ENCODE measurements at regions not wholly inside any gene's neighbourhood (a gene's known extent, or its start where the extent isn't known, plus 50 kb on each side); places are given as distances from the start of the nearest gene placed in this dataset.

DNA sequence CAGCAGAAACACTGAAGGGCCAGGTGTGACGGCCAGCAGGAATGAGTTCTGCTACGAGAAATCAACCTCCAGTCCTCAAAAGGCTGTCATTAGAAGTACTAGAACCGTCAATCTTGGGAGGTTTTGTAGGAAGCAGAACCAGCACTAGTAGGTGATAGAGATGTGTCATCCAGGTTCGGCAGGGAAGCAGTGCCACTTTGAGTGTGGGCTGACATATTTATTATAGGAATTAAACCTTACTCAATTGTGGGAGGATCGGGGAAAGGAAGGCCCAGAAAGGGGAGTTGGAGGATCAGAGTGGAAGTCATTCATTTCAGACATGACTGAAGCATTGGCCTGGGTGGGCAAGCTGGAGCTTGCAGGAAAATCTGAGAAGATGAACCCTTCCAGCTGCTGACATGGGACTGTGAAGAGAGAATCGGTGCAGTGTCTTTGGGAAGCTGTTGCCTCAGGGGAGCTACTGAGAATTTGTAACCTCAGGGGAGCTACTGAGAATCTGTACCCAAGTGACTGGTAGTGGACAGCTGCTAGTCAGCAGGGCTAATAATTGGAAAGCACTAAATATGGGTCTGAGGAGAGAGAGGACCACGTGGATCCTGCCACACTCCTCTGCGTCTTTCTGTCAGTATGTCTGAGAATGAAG is 177.4 kb downstream of the SPRY1 start:
- DNase-seq, result no peak

DNA sequence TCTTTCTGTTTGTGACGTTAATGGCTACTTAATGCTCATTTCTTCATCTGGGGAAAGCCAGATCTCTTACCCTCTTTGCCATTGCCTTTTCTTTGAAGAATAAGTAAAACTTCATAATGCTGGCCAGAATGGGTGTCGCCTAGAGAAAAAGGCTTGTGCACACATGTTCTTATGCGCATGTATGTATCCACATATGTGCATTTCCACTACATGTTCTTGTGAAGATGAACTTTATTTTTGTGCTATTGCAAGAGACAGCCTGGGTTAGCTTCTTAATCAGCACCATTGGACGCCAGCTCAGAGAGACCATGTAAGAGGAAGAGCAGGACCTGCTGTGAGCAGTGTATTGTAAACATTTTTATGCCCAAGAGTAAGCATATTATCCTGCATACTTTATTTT is 178.7 kb downstream of the SPRY1 start:
- DNase-seq, result no peak

DNA sequence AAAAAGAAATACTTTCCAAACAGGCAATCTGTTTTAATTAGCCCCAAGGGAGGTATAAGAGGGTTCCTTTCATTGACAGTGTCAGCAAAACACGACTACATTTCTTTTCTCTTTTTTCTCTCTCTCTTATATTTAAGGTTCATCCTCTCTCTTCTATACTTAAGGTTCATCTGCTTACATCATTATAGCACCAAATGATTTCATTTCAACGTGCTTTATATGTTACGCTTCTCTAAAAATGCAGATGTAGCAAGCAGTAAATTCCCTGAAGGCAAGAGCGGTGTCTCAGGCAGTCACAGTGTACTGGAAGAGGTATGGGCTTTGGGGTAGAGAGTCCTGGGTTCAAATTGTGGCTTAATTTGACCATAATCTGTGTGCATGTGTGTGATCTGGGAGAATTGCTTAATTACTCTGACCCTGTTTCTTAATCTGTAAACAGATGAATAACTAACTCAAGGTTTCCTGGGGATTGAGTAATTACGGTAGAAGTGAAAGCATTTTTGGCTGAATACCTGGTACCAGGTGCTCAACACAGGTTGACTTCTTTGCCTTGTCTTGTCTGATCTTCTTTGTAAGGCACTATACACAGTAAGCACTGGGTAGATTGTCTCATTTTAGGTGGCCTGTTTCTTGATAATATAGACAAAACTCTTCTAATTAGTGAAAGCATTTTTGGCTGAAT is 180.8 kb downstream of the SPRY1 start:
- no peak for DNase-seq

DNA sequence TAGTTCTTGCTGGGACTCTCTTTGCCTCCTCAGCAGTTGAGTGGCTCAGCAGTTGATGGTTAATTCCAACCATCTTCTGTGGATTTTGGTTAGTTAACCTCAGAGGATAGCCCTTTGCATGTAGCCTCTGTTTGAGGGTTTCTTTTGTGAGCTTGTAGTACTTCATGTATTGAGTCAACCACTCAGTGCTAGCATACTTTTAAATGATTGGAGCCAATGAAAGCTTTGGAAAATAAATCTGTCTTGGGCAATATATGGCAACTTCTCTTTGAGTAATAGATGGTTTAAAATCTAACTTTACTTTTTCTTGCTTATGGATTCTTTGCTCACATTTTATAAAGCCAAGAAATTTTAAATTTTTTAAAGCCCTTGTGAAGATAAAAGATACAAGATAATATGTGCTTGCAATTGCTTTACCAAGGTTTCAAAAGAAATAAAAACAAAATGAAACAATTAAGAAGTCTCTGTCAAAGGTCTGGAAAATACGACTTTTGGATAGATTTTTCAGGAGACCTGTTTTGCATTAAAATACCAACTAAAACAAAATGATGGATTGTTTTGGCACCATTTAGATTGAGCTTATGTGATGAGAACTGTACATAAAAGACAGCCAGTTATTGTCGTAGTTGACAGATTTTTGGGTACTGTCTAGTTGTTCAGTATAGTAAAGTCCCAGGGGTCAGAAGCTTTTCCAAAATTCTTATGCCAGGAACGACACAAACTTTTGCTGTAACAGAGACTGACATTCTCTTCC is 181.9 kb downstream of the SPRY1 start:
- DNase-seq, result no peak

GRCh38 chr4:123579961-123580360 is 183.4 kb downstream of the SPRY1 start:
- no peak for DNase-seq

GRCh38 chr4:123580981-123581664 is 184.5 kb downstream of the SPRY1 start:
- no peak for DNase-seq

DNA sequence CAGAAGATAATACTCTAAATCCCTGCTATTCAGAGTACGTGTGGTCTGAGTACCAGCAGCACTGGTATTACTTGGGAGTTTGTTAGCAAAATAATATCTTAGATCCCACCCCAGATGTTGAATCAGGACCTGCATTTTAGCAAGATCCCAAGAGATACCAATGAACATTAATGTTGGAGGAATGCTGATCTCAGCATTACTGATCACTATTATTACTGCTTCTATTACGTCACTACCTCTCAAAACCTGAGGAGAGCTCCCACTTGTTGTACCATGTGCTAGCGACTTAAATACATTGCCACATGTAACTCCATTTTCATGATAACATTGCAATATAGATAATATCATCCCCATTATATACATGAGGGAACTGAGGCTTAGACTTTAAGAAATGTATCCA is 185.2 kb downstream of the SPRY1 start:
- DNase-seq, result no peak

DNA sequence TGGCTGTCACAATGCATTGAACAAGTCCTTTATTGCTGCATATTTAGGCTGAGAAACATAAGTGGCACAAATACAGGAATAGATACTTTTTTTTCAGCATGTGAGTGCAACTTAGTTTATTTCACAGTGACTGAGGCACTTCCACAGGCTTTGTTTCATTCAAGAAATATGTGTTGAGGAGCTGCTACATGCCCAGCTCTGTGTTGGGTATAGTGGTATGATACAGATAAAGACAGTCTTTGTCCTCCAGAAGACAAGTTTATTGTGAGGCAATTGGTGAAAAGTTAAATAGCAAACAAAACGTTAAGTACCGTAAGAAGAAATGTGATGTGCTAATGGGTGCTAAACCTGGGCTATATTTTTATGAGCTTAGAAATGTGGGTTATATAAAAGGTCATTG is 186.4 kb downstream of the SPRY1 start:
- no peak for DNase-seq

GRCh38 chr4:123585111-123585510 is 188.5 kb downstream of the SPRY1 start:
- no peak for DNase-seq

DNA sequence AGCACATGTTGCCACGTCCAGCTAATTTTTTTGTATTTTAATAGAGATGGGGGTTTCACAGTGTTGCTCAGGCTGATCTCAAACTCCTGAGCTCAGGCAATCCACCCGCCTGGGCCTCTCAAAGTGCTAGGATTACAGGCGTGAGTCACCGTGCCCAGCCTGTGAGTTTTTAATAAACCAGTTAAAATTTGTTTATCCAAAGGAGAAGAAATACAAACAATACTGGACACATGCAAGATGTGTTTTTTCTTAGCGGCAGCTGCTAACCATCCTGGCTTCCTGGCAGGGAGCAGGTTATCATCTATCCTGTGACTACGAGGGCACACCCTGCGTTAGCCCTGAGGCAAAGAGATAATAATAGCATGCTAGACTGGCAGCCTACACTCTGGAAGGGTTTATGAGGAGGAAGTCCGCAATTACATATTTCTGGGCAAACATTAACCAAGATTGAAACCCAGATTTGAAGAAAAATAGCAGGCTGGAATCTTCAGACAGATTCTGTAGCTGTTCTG is 191.4 kb downstream of the SPRY1 start:
- DNase-seq, result no peak

GRCh38 chr4:123588631-123589241 is 192.1 kb downstream of the SPRY1 start:
- no peak for DNase-seq

GRCh38 chr4:123589301-123589700 is 192.7 kb downstream of the SPRY1 start:
- no peak for DNase-seq

GRCh38 chr4:123591875-123592274 is 195.3 kb downstream of the SPRY1 start:
- no peak for DNase-seq

GRCh38 chr4:123593655-123594054 is 197.1 kb downstream of the SPRY1 start:
- DNase-seq, result no peak

DNA sequence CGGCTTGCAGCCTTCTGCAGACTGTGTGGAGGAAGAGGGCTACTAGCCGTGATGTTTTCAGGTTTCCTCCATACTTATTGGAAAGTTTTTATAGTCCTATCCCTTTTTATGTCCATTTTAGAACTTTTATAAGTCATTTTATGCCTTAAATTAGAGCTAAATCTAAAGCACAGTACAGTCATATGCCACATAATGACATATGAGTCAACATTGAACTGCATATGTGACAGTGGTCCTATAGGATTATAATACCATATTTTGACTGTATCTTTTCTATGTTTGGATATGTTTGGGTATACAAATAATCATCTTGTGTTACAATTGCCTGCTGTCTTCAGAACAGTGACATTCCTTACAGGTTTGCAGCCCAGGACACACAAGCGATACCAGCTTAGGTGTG is 200.2 kb downstream of the SPRY1 start:
- no peak for DNase-seq

- no peak for DNase-seq
These were observed 201.0 kb downstream of the SPRY1 start for GRCh38 chr4:123597586-123597985.

- DNase-seq, result no peak
These were observed 201.7 kb downstream of the SPRY1 start for GRCh38 chr4:123598331-123598730.

DNA sequence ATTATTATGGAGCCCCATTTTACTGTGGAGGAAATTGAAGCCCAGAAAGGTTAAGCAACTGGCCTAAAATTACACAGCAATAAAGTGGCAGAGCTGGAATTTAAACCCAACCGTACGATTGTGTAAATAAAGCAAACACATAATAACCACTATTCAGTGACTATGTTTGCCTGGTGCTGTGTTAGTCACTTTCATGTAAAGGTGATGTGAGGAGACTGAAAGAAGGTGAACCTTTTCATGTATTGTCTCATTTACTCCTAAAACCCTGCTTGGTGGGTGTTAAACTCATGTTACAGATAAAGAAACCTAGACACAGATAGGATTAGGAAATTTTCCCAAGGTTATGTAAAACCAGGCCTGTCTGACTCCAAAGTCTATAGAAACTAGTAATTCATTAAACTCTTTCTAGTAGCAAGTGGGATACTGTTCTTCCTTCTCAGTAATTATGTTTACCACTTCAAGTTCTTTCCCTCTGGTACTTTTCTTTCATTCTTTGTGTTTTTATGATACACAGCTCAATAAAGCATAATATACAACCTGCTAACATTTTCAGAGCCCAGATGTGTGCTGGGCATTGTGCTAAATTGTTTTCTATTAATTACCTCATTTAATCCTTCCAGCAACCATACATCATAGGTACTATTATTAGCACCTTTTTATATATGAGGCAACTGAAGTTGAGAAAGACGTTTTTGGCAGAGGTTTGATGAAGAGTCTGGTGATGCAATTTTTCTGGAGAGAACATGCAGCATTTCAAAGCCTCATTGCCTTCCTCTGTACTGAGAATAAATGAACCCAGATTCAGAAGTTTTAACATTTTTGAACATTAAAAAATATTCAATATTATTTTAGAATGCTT is 202.7 kb downstream of the SPRY1 start:
- no peak for DNase-seq

DNA sequence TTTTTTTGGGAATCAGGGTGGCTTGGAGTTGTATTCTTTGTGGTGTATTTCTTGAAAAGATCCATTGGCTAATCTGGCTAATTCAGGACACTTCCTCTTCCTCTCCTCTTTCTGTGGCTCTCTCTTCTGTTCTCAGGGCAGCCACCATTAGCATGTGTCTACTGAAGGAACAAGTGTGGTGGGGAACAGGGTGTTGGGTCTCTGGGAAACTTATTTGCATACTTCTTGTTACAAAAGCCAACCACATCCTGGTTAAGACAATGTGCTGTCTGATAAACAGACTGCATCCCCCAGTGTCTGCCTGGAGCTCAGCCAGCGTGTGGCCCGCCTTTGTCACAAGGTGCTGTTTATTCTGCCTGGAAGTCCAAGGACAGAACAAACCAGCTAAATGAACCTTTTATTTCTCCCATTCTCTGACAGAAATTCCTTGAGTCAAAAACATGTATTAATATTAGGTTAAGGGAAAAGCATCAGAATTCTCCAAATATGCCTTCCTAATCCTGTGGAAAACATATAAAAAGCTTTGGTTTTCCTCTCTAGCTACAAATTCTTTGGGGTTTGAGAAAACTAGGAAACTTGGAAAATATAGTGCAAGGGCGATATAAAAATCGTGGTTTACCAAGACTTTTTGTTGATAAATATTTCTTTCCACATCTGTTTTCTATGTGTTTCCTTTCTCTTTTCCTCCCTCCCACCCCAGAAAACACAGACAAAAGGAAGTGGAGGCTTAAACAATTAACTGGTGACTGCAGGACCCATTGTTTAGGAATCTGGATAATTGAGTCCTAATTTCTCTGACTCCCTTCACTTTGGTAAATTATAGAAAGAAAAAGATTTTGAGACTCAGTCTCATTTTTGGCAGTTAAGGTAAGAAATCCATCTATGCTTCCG is 203.6 kb downstream of the SPRY1 start:
- DNase-seq, result no peak
